ENCODE measurements at regions not wholly inside any gene's neighbourhood (a gene's known extent, or its start where the extent isn't known, plus 50 kb on each side); places are given as distances from the start of the nearest gene placed in this dataset.

DNA sequence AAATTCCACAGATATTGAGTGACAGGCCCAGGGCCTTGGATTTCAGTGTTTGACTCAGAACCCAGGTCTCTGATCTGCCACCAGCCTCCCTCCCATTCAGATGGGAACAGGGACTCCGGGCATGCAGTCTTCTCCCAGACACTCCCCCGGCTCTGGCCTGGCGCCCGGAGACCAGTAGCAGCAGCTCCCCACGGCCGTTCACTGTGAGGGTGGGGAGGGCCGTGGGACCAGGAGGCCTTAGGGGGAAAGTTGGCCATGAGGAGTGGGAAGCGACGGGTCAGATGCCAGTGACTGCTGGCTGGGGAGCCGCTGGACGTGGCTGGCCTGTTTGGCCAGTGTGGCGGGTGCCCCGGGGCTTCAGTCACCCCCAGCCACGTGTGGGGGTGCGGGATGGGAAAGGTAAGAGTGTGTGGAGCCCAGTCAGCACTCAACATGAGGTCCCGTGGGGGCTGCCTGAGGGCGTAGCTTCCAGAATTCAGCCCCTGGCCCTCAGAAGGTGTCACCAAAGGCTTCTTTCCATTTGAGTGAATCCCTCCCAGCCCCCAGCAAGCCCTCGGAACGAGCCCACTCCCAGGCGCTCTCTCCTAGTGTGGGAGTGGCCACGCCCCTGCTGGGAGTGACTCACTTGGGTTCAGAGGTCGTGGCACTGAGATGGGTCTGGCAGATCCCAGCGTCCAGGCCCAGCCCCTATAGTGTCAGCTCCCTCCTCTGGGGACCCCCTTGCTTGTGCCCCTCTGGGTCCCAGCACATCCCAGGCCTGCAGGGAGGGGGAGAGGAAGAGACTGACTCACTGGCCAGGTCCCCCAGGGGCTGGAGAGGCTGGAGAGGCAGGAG is 309.4 kb downstream of the SEC14L1 start (continued):
- no peak for TF ChIP-seq MYC (IDR thresholded peaks at IDR 0.05; ENCODE audit: low read depth, low read length)
- TF ChIP-seq MYC (CRISPR knock-in tag; IDR thresholded peaks at IDR 0.05; ENCODE audit: borderline replicate concordance, low read depth): 0 out of 2 replicates have a peak, but pooled peaks have one; percentile 17

DNA sequence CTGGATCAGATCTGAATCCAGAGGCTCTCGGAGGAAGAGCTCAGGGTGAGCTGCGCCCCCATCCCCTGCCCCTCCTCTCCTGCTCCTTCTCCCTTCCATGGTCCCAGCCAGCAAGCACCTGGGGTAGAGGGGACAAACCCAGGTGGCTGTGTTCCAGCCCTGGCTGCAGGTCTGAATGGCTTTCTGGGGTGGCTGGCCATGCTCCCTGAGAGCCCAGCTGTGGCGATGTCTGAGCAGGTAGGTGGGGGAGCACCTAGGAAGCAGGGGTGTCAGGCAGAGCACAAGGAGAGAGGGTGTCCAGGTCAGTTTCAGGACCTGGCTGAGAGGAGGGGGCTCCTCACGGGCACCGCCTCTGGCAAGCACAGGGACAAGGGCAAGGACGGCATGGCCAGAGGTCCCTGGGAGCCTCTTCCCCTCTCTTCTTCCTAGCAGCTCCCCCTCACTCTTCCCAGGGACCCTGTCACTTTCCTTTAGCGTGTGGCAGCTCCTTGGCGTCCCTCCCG is 310.0 kb downstream of the SEC14L1 start:
- Histone ChIP-seq H3K4me2 (ENCODE audit: insufficient read depth, low read length) (peak overlapping the region; percentile 78), H3K9me1 (ENCODE audit: control insufficient read depth, insufficient read depth, low read length) (peaks cover 3% of the 10 kb centered on the region), H4K20me1 (replicated peaks; ENCODE audit: control insufficient read depth, insufficient read depth, low read length) (peaks cover 12% of the 10 kb centered on the region), H3K36me3 (ENCODE audit: control insufficient read depth, insufficient read depth, low read length) (peaks cover 5% of the 10 kb centered on the region; the same call in 2 of the 3 replicates), H3K79me2 (ENCODE audit: control insufficient read depth, insufficient read depth, low read length) (peaks cover 92% of the 10 kb centered on the region), H3K4me3 (peak overlapping the region; percentile 41), H3K9me3 (replicated peaks; ENCODE audit: control insufficient read depth, insufficient read depth, low read depth, low read length) (no peaks in the 10 kb centered on the region), H3K27ac (ENCODE audit: extremely low read depth, low read depth, low read length) (peak overlapping the region; percentile 71), H3K4me1 (replicated peaks in 1 of 2; ENCODE audit: control insufficient read depth in 2 of 2, insufficient read depth in 2 of 2, low read length in 2 of 2) (peaks cover 66 to 75% of the 10 kb centered on the region in 2 experiments), H2AFZ (ENCODE audit: low read depth, low read length) (peak overlapping the region; percentile 59; the same call in 1 of the 2 replicates), H3K27me3 (ENCODE audit: control insufficient read depth in 2 of 2, insufficient read depth in 2 of 2, low read length in 2 of 2) (no peaks in the 10 kb centered on the region), H3K9ac (ENCODE audit: insufficient read depth in 1 of 2, low read depth in 2 of 2, low read length in 2 of 2) (peak overlapping the region; percentile 57 to 92)
- ChIA-PET POLR2A (interaction anchor here (1.3 to 3.0 kb wide), 3 partner anchors 9 to 23 kb away, joined by 5 to 11 read pairs (median 6); no protein-coding TSS in a partner anchor), CTCF (ENCODE audit: low intra/inter-chr PET ratio) (no interaction called here)
- in situ Hi-C loops (cut with MboI): no loop called here
- DNase-seq (ENCODE audit: extremely low read depth in 1 of 4, low spot score in 3 of 4) (no peak), ATAC-seq (no peak; the same call in 2 of the 3 replicates), FAIRE-seq (no peak)
- 16% methylated on average over 8 of the region's 9 CpGs for WGBS (ENCODE audit: insufficient coverage, low coverage, missing lambda C conversion rate)
- TF ChIP-seq SAP30 (IDR thresholded peaks at IDR 0.05; ENCODE audit: borderline replicate concordance, insufficient read depth, low read depth, low read length, poor library complexity, severe bottlenecking) (peak; percentile 13), MECOM (CRISPR knock-in tag; IDR thresholded peaks at IDR 0.05) (no peak), GATA2 (CRISPR knock-in tag; IDR thresholded peaks at IDR 0.05) (0 out of 2 replicates have a peak, but pooled peaks have one; percentile 5), TCF7 (IDR thresholded peaks at IDR 0.05; ENCODE audit: borderline replicate concordance) (no peak), FOXK1 (CRISPR knock-in tag; IDR thresholded peaks at IDR 0.05; ENCODE audit: borderline replicate concordance) (0 out of 2 replicates have a peak, but pooled peaks have one; percentile 35), IRF2 (CRISPR knock-in tag; IDR thresholded peaks at IDR 0.05) (no peak), FIP1L1 (IDR thresholded peaks at IDR 0.05; ENCODE audit: low read depth, low read length, poor library complexity, severe bottlenecking) (peak; percentile 1), ZBTB17 (CRISPR knock-in tag; IDR thresholded peaks at IDR 0.05) (0 out of 2 replicates have a peak, but pooled peaks have one; percentile 5), ZNF263 (CRISPR knock-in tag; IDR thresholded peaks at IDR 0.05; ENCODE audit: borderline replicate concordance) (peak; percentile 35; the same call in 1 of the 2 replicates), ARNT (IDR thresholded peaks at IDR 0.05) (no peak), ZSCAN32 (CRISPR knock-in tag; IDR thresholded peaks at IDR 0.05) (no peak), NR2C1 (IDR thresholded peaks at IDR 0.05) (peak; percentile 41), NR2C1 (tag; IDR thresholded peaks at IDR 0.05) (no peak; the same call in 1 of the 2 replicates), NR2C2 (CRISPR knock-in tag; IDR thresholded peaks at IDR 0.05) (no peak), NR2C2 (tag; IDR thresholded peaks at IDR 0.05) (peak; percentile 89)
- TF ChIP-seq, protein P1, sequence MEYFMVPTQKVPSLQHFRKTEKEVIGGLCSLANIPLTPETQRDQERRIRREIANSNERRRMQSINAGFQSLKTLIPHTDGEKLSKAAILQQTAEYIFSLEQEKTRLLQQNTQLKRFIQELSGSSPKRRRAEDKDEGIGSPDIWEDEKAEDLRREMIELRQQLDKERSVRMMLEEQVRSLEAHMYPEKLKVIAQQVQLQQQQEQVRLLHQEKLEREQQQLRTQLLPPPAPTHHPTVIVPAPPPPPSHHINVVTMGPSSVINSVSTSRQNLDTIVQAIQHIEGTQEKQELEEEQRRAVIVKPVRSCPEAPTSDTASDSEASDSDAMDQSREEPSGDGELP (CRISPR knock-in tag; IDR thresholded peaks at IDR 0.05; ENCODE audit: borderline replicate concordance): 0 out of 2 replicates have a peak, but pooled peaks have one; percentile 10
- no TSS peak for BruUV-seq (replicated peaks)
- intact Hi-C loops (cut with micrococcal nuclease): no loop called here
